RWPE2 (cell line): ENCODE measurements at regions not wholly inside any gene's neighbourhood (a gene's known extent, or its start where the extent isn't known, plus 50 kb on each side); places are given as distances from the start of the nearest gene placed in this dataset.

Experiments
- ATAC-seq: fragments of 200-7000 bp; cut with Tn5 transposase; 3 replicates; pipeline ENCODE4 v1.9.1; 2021; ENCODE audit warnings: low read depth
- DNase-seq: peaks from one replicate; pipeline ENCODE4 v3.0.0-alpha.2; 2020; ENCODE audit warnings: low spot score
- H3K27ac ChIP-seq: fragments of 450-650 bp; 2 replicates; pipeline ENCODE4 v1.5.1; 2017; ENCODE audit warnings: mild to moderate bottlenecking; ENCODE audit not compliant: poor library complexity, severe bottlenecking
- H3K27me3 ChIP-seq: fragments of 250-450 bp; sonication (Bioruptor Pico); 2 replicates; pipeline ENCODE4 v1.5.1; 2021; ENCODE audit warnings: mild to moderate bottlenecking, moderate library complexity; ENCODE audit not compliant: insufficient read depth, poor library complexity, severe bottlenecking
- H3K36me3 ChIP-seq: fragments of 250-450 bp; sonication (Bioruptor Pico); 2 replicates; pipeline ENCODE4 v1.5.1; 2020; ENCODE audit warnings: low read depth, mild to moderate bottlenecking, moderate library complexity
- H3K4me1 ChIP-seq: fragments of 250-450 bp; sonication (Bioruptor Pico); 2 replicates; pipeline ENCODE4 v1.5.1; 2021; ENCODE audit warnings: mild to moderate bottlenecking, moderate library complexity; ENCODE audit not compliant: insufficient read depth, poor library complexity, severe bottlenecking
- H3K4me3 ChIP-seq: fragments of 250-450 bp; sonication (Bioruptor Pico); 2 replicates; pipeline ENCODE4 v1.5.1; 2021; ENCODE audit warnings: mild to moderate bottlenecking, moderate library complexity; ENCODE audit not compliant: severe bottlenecking
- H3K9me3 ChIP-seq: fragments of 250-450 bp; sonication (Bioruptor Pico); 2 replicates; pipeline ENCODE4 v1.5.1; 2021; ENCODE audit warnings: mild to moderate bottlenecking, moderate library complexity; ENCODE audit not compliant: severe bottlenecking
- CTCF ChIP-seq: fragments of 450-650 bp; IDR thresholded peaks from one replicate; pipeline ENCODE4 v1.5.1; 2017; ENCODE audit warnings: mild to moderate bottlenecking, moderate library complexity; ENCODE audit not compliant: poor library complexity, severe bottlenecking

DNA sequence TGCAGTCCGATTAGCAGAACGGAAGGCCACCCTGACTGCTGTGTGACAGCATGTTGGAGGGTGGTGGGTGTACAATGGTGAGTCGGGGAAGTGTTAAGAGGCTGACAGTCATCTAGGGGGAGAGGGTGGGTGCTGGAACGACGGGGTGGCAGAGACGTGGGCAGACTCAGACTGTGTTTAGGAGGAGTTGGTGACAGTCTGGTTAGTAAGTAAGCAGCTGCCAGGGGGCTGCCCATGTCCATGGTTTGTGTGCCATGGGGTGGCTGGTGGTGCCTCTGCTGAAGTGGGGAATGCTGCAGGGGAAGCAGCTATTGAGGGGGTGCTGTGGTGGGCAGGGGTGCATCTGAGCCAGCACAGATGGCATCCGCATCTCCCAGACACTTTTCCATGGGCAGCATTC is 51.3 kb upstream of the BOD1 start:
- Histone ChIP-seq H3K36me3 (no peaks in the 10 kb centered on the region), H3K27ac (no peak overlapping the region), H3K27me3 (no peaks in the 10 kb centered on the region), H3K9me3 (no peaks in the 10 kb centered on the region), H3K4me3 (no peak overlapping the region), H3K4me1 (no peaks in the 10 kb centered on the region)
- DNase-seq = no peak
- TF ChIP-seq CTCF = no peak
- no peak for ATAC-seq

DNA sequence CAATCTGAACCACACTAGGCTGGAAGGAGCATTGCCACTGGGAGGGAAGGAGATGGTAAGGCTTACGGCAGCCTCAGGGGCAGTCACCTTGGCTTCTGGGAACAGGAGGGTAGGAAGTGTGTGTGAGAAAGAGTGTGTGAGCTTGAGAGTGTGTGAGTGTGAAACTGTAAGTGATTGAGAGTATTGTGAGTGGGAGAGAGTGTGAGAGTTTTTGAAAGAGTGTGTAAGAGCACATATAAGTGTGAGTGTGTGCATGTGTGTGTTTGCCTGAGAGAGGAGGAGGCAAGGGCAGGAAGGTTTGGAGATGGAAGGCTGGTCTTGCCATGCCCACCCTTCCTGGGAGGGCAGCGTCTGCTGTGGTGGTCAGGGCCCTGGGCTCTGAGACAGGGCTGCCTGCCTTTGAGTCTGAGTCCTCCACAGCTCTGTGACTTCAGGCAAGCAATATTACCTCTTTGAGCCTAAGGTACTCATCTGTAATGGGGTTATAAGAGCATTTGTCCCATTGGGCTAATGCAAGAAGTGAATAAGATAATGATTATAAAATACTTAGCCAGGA is 51.9 kb upstream of the BOD1 start:
- no peak for TF ChIP-seq CTCF
- H3K4me3 ChIP-seq = no peak overlapping the region
- H3K27me3 ChIP-seq = no peaks in the 10 kb centered on the region
- ATAC-seq (no peak), DNase-seq (no peak)
- no peak overlapping the region for H3K27ac ChIP-seq
- no peaks in the 10 kb centered on the region for H3K4me1 ChIP-seq
- no peaks in the 10 kb centered on the region for H3K36me3 ChIP-seq
- H3K9me3 ChIP-seq = no peaks in the 10 kb centered on the region

GRCh38 chr5:173668910-173669309 is 52.5 kb upstream of the BOD1 start:
- Histone ChIP-seq H3K36me3 (no peaks in the 10 kb centered on the region), H3K27me3 (no peaks in the 10 kb centered on the region), H3K27ac (no peak overlapping the region), H3K9me3 (no peaks in the 10 kb centered on the region), H3K4me1 (no peaks in the 10 kb centered on the region), H3K4me3 (no peak overlapping the region)
- ATAC-seq (no peak), DNase-seq (no peak)
- no peak for TF ChIP-seq CTCF

DNA sequence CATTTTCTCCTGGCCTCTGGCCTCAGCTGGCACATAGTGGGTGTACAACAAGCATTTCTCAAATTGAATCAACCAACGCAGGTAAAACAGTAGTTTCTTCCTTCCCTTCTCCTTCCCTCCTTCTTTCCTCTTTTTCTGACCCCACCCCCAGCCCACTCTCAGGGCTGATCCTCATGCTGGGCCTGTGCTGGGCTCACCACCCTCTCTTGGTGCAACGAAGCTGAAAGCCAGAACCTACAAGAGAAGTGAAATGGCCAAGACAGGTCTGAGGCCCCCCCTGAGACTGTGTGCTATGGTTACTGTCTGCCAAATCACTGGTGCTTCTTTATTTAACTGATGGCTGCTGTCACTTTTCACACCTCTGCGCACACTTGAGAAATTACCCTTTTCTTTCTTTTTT is 53.0 kb upstream of the BOD1 start:
- Histone ChIP-seq H3K27me3 (no peaks in the 10 kb centered on the region), H3K4me3 (no peak overlapping the region), H3K36me3 (no peaks in the 10 kb centered on the region), H3K27ac (no peak overlapping the region), H3K9me3 (no peaks in the 10 kb centered on the region), H3K4me1 (no peaks in the 10 kb centered on the region)
- DNase-seq = no peak
- ATAC-seq = no peak
- no peak for TF ChIP-seq CTCF

DNA sequence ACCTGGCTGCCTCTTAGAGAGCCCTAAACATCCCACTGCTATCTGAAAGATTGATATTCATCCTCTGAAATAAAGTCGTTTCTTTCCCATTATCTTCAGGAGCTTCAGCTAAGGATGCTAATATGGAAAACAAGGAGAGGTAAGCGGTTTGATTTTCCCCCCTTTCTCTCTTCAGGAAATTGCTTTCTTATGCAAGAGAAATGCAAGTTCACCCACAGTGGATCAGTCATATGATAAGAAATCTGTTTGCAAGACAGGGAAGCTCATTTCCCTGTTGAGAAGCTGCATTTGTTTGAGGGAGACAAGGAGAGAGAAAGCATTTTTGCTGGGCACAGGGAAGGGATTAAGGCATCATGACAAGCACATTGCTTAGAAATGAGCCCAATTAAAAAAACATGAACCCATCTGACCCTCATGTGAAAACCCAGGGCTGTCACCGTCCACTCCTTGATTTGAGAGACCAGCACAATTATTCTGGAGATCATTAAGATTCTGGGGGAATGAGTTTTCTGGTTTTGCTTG is 53.7 kb upstream of the BOD1 start:
- no peak overlapping the region for H3K4me3 ChIP-seq
- DNase-seq (no peak), ATAC-seq (no peak)
- TF ChIP-seq CTCF = no peak
- H3K27me3 ChIP-seq = no peaks in the 10 kb centered on the region
- H3K36me3 ChIP-seq = no peaks in the 10 kb centered on the region
- H3K4me1 ChIP-seq = no peaks in the 10 kb centered on the region
- no peak overlapping the region for H3K27ac ChIP-seq
- H3K9me3 ChIP-seq = no peaks in the 10 kb centered on the region
